ENCODE measurements at regions not wholly inside any gene's neighbourhood (a gene's known extent, or its start where the extent isn't known, plus 50 kb on each side); places are given as distances from the start of the nearest gene placed in this dataset.

GRCh38 chr18:33851546-33852078 lies 273.6 kb downstream of the ASXL3 start:
- H3K27ac ChIP-seq: no peak overlapping the region
- TF ChIP-seq ZFX (IDR thresholded peaks at IDR 0.05; ENCODE audit: borderline replicate concordance) (no peak), CTCF (IDR thresholded peaks at IDR 0.05) (no peak)

GRCh38 chr18:33849731-33850130 lies 271.7 kb downstream of the ASXL3 start:
- no peak overlapping the region for H3K27ac ChIP-seq
- no peak for TF ChIP-seq ZFX (IDR thresholded peaks at IDR 0.05; ENCODE audit: borderline replicate concordance)
- no peak for TF ChIP-seq CTCF (IDR thresholded peaks at IDR 0.05)

GRCh38 chr18:33844232-33844631 lies 266.2 kb downstream of the ASXL3 start:
- no peak overlapping the region for H3K27ac ChIP-seq
- TF ChIP-seq ZFX (IDR thresholded peaks at IDR 0.05; ENCODE audit: borderline replicate concordance): no peak
- TF ChIP-seq CTCF (IDR thresholded peaks at IDR 0.05): no peak

- TF ChIP-seq CTCF (IDR thresholded peaks at IDR 0.05) (no peak), ZFX (IDR thresholded peaks at IDR 0.05; ENCODE audit: borderline replicate concordance) (no peak)
- H3K27ac ChIP-seq: no peak overlapping the region
These were observed 263.4 kb downstream of the ASXL3 start for GRCh38 chr18:33841221-33841967.

GRCh38 chr18:33840212-33840593 lies 262.2 kb downstream of the ASXL3 start:
- TF ChIP-seq CTCF (IDR thresholded peaks at IDR 0.05) (no peak), ZFX (IDR thresholded peaks at IDR 0.05; ENCODE audit: borderline replicate concordance) (no peak)
- H3K27ac ChIP-seq: peak overlapping the region; percentile 47

GRCh38 chr18:33839452-33840211 lies 261.6 kb downstream of the ASXL3 start:
- TF ChIP-seq ZFX (IDR thresholded peaks at IDR 0.05; ENCODE audit: borderline replicate concordance): no peak
- TF ChIP-seq CTCF (IDR thresholded peaks at IDR 0.05): peak; percentile 93
- H3K27ac ChIP-seq: peak overlapping the region; percentile 47

- H3K27ac ChIP-seq: no peak overlapping the region
- TF ChIP-seq ZFX (IDR thresholded peaks at IDR 0.05; ENCODE audit: borderline replicate concordance): no peak
- TF ChIP-seq CTCF (IDR thresholded peaks at IDR 0.05): no peak
These were observed 260.0 kb downstream of the ASXL3 start for GRCh38 chr18:33838054-33838453.
